Uterus (tissue), 2 donors: ENCODE measurements at regions not wholly inside any gene's neighbourhood (a gene's known extent, or its start where the extent isn't known, plus 50 kb on each side); places are given as distances from the start of the nearest gene placed in this dataset.

Experiments used
- CTCF ChIP-seq, 4 experiments: fragments of 200-600 bp in 2 of 4; fragments of 450-650 bp in 2 of 4; sonication (generic) in 2 of 4; IDR thresholded peaks; one replicate each; pipeline ENCODE4 v1.5.1; 2016 to 2019; ENCODE audit warnings: antibody characterized with exemption in 4 of 4, mild to moderate bottlenecking in 2 of 4, moderate library complexity in 1 of 4
- POLR2A ChIP-seq, 2 donors: fragments of 450-650 bp; IDR thresholded peaks; one replicate each; pipeline ENCODE4 v1.6.1; 2016; ENCODE audit warnings: antibody characterized with exemption in 2 of 2, mild to moderate bottlenecking in 1 of 2, moderate library complexity in 1 of 2

GRCh38 chr15:38789566-38789965 is 225.0 kb upstream of the RASGRP1 start:
- TF ChIP-seq POLR2A (IDR thresholded peaks at IDR 0.05) = no peak
- no peak for TF ChIP-seq CTCF (IDR thresholded peaks at IDR 0.05)
